Ascending aorta (tissue), 2 donors: ENCODE measurements at regions not wholly inside any gene's neighbourhood (a gene's known extent, or its start where the extent isn't known, plus 50 kb on each side); places are given as distances from the start of the nearest gene placed in this dataset.

Experiments used
- DNase-seq, 2 donors: peaks; one replicate each; pipeline ENCODE4 v3.0.0-alpha.2; 2019; ENCODE audit warnings: low spot score in 2 of 2
- H3K27ac ChIP-seq, 2 donors: fragments of 200-600 bp; sonication (generic); one replicate each; pipeline ENCODE4 v1.5.1; 2016 to 2017; ENCODE audit warnings: mild to moderate bottlenecking in 1 of 2
- H3K27me3 ChIP-seq: fragments of 200-600 bp; sonication (generic); one replicate; pipeline ENCODE4 v1.5.1; 2017
- H3K36me3 ChIP-seq, 2 donors: fragments of 200-600 bp; sonication (generic); one replicate each; pipeline ENCODE4 v1.5.1; 2016
- H3K4me1 ChIP-seq, 2 donors: fragments of 200-600 bp; sonication (generic); one replicate each; pipeline ENCODE4 v1.5.1; 2016 to 2017; ENCODE audit warnings: mild to moderate bottlenecking in 1 of 2
- H3K4me3 ChIP-seq, 2 donors: fragments of 200-600 bp; sonication (generic); one replicate each; pipeline ENCODE4 v1.5.1; 2016 to 2017; ENCODE audit warnings: mild to moderate bottlenecking in 1 of 2
- H3K9me3 ChIP-seq, 2 donors: fragments of 200-600 bp; sonication (generic); one replicate each; pipeline ENCODE4 v1.5.1; 2016
- CTCF ChIP-seq, 3 experiments: fragments of 200-600 bp in 2 of 3; fragments of 450-650 bp in 1 of 3; sonication (generic) in 2 of 3; IDR thresholded peaks; one replicate each; pipeline ENCODE4 v1.5.1; 2016 to 2019; ENCODE audit warnings: antibody characterized with exemption in 3 of 3, mild to moderate bottlenecking in 1 of 3, moderate library complexity in 1 of 3
- intact Hi-C: fragments of 100-400 bp; cut with DNase I; formaldehyde crosslinking; loops from one replicate; pipeline ENCODE4 v1.15.1; 2023

GRCh38 chr2:145985517-145985916 lies 1465.6 kb upstream of the ZEB2 start:
- H3K9me3 ChIP-seq: no peaks in the 10 kb centered on the region
- TF ChIP-seq CTCF (IDR thresholded peaks at IDR 0.05): no peak
- intact Hi-C loops: no loop called here
- no peak overlapping the region for H3K27ac ChIP-seq
- no peak overlapping the region for H3K4me3 ChIP-seq
- H3K4me1 ChIP-seq: no peaks in the 10 kb centered on the region
- no peaks in the 10 kb centered on the region for H3K27me3 ChIP-seq
- DNase-seq: no peak
- no peaks in the 10 kb centered on the region for H3K36me3 ChIP-seq

DNA sequence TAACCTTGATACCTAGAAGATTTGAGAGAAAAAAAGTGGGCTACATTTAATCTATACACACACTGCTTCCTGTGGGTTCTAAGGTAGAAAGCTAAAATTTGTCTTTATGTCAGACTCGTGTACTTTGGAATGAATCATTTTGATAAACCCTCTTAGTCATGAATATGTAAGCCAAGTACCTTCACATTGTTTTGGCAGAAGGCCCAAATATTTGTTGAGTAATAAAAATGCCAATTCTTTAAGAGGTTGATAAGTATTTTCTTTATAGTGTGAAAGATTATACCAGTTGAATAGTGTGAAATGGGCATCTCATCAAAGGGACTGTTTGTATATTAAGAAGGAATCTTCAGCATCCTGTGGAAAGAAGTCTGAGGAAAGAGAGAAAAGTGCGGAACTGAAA lies 1464.7 kb upstream of the ZEB2 start:
- no peak for TF ChIP-seq CTCF (IDR thresholded peaks at IDR 0.05)
- Histone ChIP-seq H3K4me1 (no peaks in the 10 kb centered on the region), H3K9me3 (no peaks in the 10 kb centered on the region), H3K27ac (no peak overlapping the region), H3K27me3 (no peaks in the 10 kb centered on the region), H3K36me3 (no peaks in the 10 kb centered on the region), H3K4me3 (no peak overlapping the region)
- DNase-seq: no peak
- intact Hi-C loops: no loop called here

DNA sequence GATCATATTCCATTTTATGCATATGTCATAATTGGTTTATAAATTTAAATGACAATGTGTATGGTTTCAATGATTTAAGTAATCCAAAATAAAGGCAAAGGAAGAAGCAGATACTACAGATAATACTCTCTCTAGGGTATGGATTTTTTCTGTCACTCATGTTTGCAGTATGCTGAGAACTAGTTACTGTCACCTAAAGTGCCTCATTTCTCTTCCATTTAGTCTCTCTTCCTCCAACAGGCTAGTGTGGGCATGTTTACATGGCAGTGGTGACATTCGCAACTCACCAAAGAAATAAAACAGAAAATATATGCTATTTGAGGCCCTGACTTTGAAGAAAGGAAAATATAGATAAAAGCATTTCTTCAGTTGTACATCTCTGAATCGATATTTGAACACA lies 1460.4 kb upstream of the ZEB2 start:
- no peaks in the 10 kb centered on the region for H3K9me3 ChIP-seq
- intact Hi-C loops: no loop called here
- no peak for DNase-seq
- no peaks in the 10 kb centered on the region for H3K36me3 ChIP-seq
- H3K4me1 ChIP-seq: no peaks in the 10 kb centered on the region
- H3K4me3 ChIP-seq: no peak overlapping the region
- TF ChIP-seq CTCF (IDR thresholded peaks at IDR 0.05): no peak
- H3K27ac ChIP-seq: no peak overlapping the region
- H3K27me3 ChIP-seq: no peaks in the 10 kb centered on the region

DNA sequence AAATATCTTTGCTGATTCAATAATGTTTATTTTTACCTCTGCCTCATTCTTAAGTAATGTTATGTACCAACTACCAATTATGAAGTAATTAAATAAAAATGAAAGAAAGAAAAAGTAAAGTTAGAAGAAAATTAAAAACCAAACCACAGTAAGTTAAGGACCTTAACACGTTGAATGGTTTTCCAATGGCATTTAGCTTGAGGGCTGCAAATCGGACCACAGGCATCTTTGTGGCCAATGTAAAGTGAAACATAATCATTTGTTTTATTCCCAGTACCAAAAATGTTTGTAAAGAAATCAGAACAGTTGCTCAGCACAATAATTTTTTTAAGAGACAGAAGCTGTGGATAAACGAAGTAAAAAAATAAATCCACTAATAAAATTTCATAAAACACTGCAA lies 1455.5 kb upstream of the ZEB2 start:
- DNase-seq: no peak
- H3K4me1 ChIP-seq: no peaks in the 10 kb centered on the region
- intact Hi-C loops: no loop called here
- no peak overlapping the region for H3K4me3 ChIP-seq
- H3K9me3 ChIP-seq: no peaks in the 10 kb centered on the region
- H3K36me3 ChIP-seq: no peaks in the 10 kb centered on the region
- no peaks in the 10 kb centered on the region for H3K27me3 ChIP-seq
- no peak for TF ChIP-seq CTCF (IDR thresholded peaks at IDR 0.05)
- H3K27ac ChIP-seq: no peak overlapping the region

DNA sequence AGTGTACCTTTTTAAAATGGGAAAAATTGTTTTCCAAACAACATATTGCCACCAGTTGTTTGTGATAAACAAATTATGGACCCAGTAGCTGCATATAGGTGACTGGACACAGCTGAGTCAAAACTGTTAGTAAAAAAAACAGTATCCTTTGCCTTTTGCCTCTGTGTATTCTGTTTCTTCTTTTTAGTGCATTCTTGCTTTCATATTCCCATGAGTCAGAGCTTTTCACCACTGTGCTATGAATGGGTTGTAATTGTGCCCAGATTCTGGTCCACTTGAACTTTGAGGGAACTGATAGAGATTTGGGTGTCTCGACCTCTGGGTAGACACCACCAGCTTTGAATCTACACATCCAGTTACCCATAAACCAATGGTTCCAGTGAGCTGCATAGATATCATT lies 1441.9 kb upstream of the ZEB2 start:
- H3K36me3 ChIP-seq: no peaks in the 10 kb centered on the region
- TF ChIP-seq CTCF (IDR thresholded peaks at IDR 0.05): no peak
- intact Hi-C loops: no loop called here

GRCh38 chr2:145960479-145961163 lies 1440.7 kb upstream of the ZEB2 start:
- no peaks in the 10 kb centered on the region for H3K4me1 ChIP-seq
- H3K36me3 ChIP-seq: no peaks in the 10 kb centered on the region
- no peak overlapping the region for H3K27ac ChIP-seq
- no peak for DNase-seq
- H3K9me3 ChIP-seq: peaks cover 0 to 3% of the 10 kb centered on the region in 2 donors
- H3K4me3 ChIP-seq: no peak overlapping the region
- TF ChIP-seq CTCF (IDR thresholded peaks at IDR 0.05): no peak
- intact Hi-C loops: no loop called here
- H3K27me3 ChIP-seq: no peaks in the 10 kb centered on the region

More for the DNA sequence above, 1441.9 kb upstream of the ZEB2 start:
- no peaks in the 10 kb centered on the region for H3K27me3 ChIP-seq
- H3K9me3 ChIP-seq: peaks cover 0 to 3% of the 10 kb centered on the region in 2 donors
- no peaks in the 10 kb centered on the region for H3K4me1 ChIP-seq
- no peak for DNase-seq
- no peak overlapping the region for H3K4me3 ChIP-seq
- H3K27ac ChIP-seq: no peak overlapping the region
